Fibroblast of lung (primary cell): ENCODE measurements at regions not wholly inside any gene's neighbourhood (a gene's known extent, or its start where the extent isn't known, plus 50 kb on each side); places are given as distances from the start of the nearest gene placed in this dataset.
A peak's percentile ranks its signal among the peaks of the same experiment; 100 is the strongest.

Experiments
- DNase-seq, 2 donors: peaks; one replicate each; pipeline versions ENCODE4 v3.0.0 to v3.0.0-alpha.2; 2010; ENCODE audit warnings: low read depth in 2 of 2
- H2AFZ ChIP-seq: 2 replicates; pipeline ENCODE4 v1.5.1; 2012; ENCODE audit warnings: low read length, control low read depth, inconsistent platforms
- H3K27ac ChIP-seq: 2 replicates; pipeline ENCODE4 v1.5.1; 2011; ENCODE audit warnings: low read length, control low read depth; ENCODE audit not compliant: insufficient read depth
- H3K27me3 ChIP-seq: 2 replicates; pipeline ENCODE4 v1.5.1; 2011; ENCODE audit warnings: mild to moderate bottlenecking, low read length; ENCODE audit not compliant: control insufficient read depth, insufficient read depth
- H3K36me3 ChIP-seq: 2 replicates; pipeline ENCODE4 v1.5.1; 2011; ENCODE audit warnings: low read length; ENCODE audit not compliant: control insufficient read depth, insufficient read depth
- H3K4me1 ChIP-seq: 2 replicates; pipeline ENCODE4 v1.5.1; 2011; ENCODE audit warnings: low read length; ENCODE audit not compliant: control insufficient read depth, insufficient read depth; ENCODE audit errors: extremely low read depth
- H3K4me2 ChIP-seq: 2 replicates; pipeline ENCODE4 v1.5.1; 2011; ENCODE audit warnings: low read length, control low read depth; ENCODE audit not compliant: insufficient read depth; ENCODE audit errors: extremely low read depth
- H3K4me3 ChIP-seq, 4 experiments: fragments of 200-600 bp in 1 of 4; sonication (generic) in 1 of 4; replicated peaks in 1 of 4; 2 replicates each; pipeline ENCODE4 v1.5.1; 2011 to 2016; ENCODE audit warnings: low read length in 4 of 4, low read depth in 3 of 4, mild to moderate bottlenecking in 3 of 4, control low read depth in 2 of 4, inconsistent platforms in 1 of 4, mixed read lengths in 1 of 4; ENCODE audit not compliant: insufficient read depth in 1 of 4; ENCODE audit errors: control extremely low read depth in 1 of 4
- H3K79me2 ChIP-seq: 2 replicates; pipeline ENCODE4 v1.5.1; 2012; ENCODE audit warnings: mild to moderate bottlenecking, low read length, inconsistent platforms; ENCODE audit not compliant: control insufficient read depth, insufficient read depth
- H3K9ac ChIP-seq: 2 replicates; pipeline ENCODE4 v1.5.1; 2011; ENCODE audit warnings: mild to moderate bottlenecking, low read length, control low read depth; ENCODE audit not compliant: insufficient read depth
- H3K9me3 ChIP-seq: 2 replicates; pipeline ENCODE4 v1.5.1; 2012; ENCODE audit warnings: low read depth, low read length; ENCODE audit not compliant: control insufficient read depth, insufficient read depth
- H4K20me1 ChIP-seq: 2 replicates; pipeline ENCODE4 v1.5.1; 2011; ENCODE audit warnings: low read length; ENCODE audit not compliant: control insufficient read depth, insufficient read depth; ENCODE audit errors: extremely low read depth
- EZH2 ChIP-seq: IDR thresholded peaks from 2 replicates; pipeline ENCODE4 v1.5.1; 2012; ENCODE audit warnings: low read length, control low read depth, mild to moderate bottlenecking; ENCODE audit errors: missing control alignments
- TF ChIP-seq, protein P1 (sequence below), 2 donors: IDR thresholded peaks in 1 of 2; conservative IDR thresholded peaks in 1 of 2; 1 replicate in 1 of 2; 2 replicates in 1 of 2; pipeline ENCODE4 v1.5.1; 2011 to 2012; ENCODE audit warnings: low read length in 2 of 2, control low read depth in 1 of 2, inconsistent platforms in 1 of 2, low read depth in 1 of 2, mild to moderate bottlenecking in 1 of 2

DNA sequence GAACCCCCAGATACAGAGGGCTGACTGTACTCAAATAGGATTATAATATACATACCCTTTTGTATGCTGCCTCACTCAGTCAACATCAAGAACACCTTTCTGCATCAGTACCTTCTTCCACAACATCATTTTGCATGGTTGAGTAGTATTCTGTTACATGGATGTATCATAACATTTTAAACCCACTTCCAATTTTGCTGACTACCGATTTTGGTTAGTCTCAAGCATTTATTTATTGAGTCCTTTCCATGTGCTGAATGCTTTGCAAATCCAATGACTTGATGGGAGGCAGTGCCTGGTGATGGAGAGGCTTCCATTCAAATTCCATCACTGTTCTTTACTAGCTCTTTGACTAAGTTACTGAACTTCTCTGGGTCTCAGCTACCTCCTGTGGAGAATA, 182.0 kb upstream of the KLF4 start:
- Histone ChIP-seq H2AFZ (no peak overlapping the region), H3K9me3 (no peaks in the 10 kb centered on the region), H3K79me2 (no peaks in the 10 kb centered on the region), H3K9ac (no peak overlapping the region), H4K20me1 (no peaks in the 10 kb centered on the region), H3K27ac (no peak overlapping the region), H3K4me1 (no peaks in the 10 kb centered on the region), H3K36me3 (no peaks in the 10 kb centered on the region), H3K4me2 (no peak overlapping the region), H3K27me3 (no peaks in the 10 kb centered on the region), H3K4me3 (no peak overlapping the region)
- DNase-seq: no peak
- no peak for TF ChIP-seq EZH2
- TF ChIP-seq, protein P1, sequence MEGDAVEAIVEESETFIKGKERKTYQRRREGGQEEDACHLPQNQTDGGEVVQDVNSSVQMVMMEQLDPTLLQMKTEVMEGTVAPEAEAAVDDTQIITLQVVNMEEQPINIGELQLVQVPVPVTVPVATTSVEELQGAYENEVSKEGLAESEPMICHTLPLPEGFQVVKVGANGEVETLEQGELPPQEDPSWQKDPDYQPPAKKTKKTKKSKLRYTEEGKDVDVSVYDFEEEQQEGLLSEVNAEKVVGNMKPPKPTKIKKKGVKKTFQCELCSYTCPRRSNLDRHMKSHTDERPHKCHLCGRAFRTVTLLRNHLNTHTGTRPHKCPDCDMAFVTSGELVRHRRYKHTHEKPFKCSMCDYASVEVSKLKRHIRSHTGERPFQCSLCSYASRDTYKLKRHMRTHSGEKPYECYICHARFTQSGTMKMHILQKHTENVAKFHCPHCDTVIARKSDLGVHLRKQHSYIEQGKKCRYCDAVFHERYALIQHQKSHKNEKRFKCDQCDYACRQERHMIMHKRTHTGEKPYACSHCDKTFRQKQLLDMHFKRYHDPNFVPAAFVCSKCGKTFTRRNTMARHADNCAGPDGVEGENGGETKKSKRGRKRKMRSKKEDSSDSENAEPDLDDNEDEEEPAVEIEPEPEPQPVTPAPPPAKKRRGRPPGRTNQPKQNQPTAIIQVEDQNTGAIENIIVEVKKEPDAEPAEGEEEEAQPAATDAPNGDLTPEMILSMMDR (conservative IDR thresholded peaks at IDR 0.05 in 1 of 2, IDR thresholded peaks at IDR 0.05 in 1 of 2; ENCODE audit: low read depth in 1 of 2, low read length in 2 of 2): no peak

DNA sequence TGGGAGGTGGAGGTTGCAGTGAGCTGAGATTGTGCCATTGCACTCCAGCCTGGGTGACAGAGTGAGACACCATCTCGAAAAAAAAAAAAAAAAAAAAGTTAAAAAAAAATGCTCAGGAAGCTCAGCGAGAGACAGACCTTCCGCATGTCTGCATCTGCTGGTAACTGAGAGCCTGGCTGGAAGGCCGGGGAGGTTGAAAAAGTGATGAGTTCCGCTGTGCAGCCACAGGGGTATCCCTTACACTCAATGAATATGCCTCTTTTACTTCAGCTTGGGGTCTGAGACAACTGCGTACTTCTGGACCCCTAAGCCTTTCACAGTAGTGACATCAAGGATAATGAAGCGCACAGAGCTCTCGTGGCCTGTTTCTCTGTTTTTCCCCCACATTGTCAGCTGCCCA, 179.9 kb upstream of the KLF4 start:
- Histone ChIP-seq H3K4me3 (no peak overlapping the region), H3K9me3 (no peaks in the 10 kb centered on the region), H3K36me3 (no peaks in the 10 kb centered on the region), H3K27ac (no peak overlapping the region), H3K9ac (no peak overlapping the region), H3K4me2 (no peak overlapping the region), H3K27me3 (no peaks in the 10 kb centered on the region), H2AFZ (no peak overlapping the region), H3K79me2 (no peaks in the 10 kb centered on the region), H3K4me1 (no peaks in the 10 kb centered on the region), H4K20me1 (no peaks in the 10 kb centered on the region)
- TF ChIP-seq, protein P1 (conservative IDR thresholded peaks at IDR 0.05 in 1 of 2, IDR thresholded peaks at IDR 0.05 in 1 of 2; ENCODE audit: low read depth in 1 of 2, low read length in 2 of 2): no peak
- no peak for TF ChIP-seq EZH2
- no peak for DNase-seq

DNA sequence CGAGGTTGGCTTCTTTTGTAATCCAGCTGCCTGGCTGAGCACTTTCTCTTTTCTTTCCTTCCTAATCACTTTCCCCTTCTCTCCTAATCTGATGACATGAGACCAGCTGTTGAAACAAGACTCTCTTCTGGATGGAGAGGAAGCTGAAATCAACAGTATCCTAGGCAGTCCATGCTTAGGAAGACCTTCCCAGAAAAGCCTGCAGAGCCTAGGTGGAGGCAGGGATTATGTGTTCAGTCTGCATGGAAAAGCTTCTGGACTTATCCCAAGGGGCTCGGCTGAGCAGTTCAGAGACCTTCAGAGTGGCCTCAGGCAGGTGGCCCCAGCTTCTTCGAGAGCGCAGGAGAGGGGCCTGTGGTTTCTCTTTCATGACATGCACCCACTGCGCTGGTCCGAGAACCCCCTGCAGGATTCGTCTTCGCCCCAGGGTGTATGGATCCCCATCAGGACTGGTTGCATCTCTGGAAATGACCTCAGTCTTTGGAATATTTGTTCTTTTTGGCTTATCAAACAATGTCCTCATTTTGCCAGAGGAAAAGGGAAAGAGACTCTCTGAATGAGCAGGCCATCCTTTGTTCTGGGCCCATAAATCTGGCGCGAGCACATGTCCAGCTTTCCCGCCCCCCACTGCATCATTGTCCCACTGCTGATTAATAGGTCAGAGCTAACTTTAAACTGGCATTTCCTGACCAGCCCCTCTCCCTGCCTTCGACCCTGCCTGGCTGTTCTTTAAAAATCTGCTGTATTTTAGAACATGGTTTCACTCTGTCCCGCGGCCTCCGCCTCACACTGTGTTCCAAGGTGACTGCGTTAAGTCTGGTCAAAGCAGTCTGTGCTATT, 177.9 kb upstream of the KLF4 start:
- H3K4me1 ChIP-seq: no peaks in the 10 kb centered on the region
- H3K27ac ChIP-seq: no peak overlapping the region
- no peaks in the 10 kb centered on the region for H4K20me1 ChIP-seq
- DNase-seq: peak in 1 of 2 donors; percentile 12
- H2AFZ ChIP-seq: no peak overlapping the region
- no peaks in the 10 kb centered on the region for H3K36me3 ChIP-seq
- TF ChIP-seq, protein P1 (conservative IDR thresholded peaks at IDR 0.05 in 1 of 2, IDR thresholded peaks at IDR 0.05 in 1 of 2; ENCODE audit: low read depth in 1 of 2, low read length in 2 of 2): no peak
- TF ChIP-seq EZH2: no peak
- H3K9ac ChIP-seq: no peak overlapping the region
- H3K9me3 ChIP-seq: no peaks in the 10 kb centered on the region
- H3K27me3 ChIP-seq: no peaks in the 10 kb centered on the region
- H3K4me2 ChIP-seq: no peak overlapping the region
- H3K79me2 ChIP-seq: no peaks in the 10 kb centered on the region
- no peak overlapping the region for H3K4me3 ChIP-seq
